ENCODE measurements at regions not wholly inside any gene's neighbourhood (a gene's known extent, or its start where the extent isn't known, plus 50 kb on each side); places are given as distances from the start of the nearest gene placed in this dataset.

- TF ChIP-seq EZH2phosphoT487 (IDR thresholded peaks at IDR 0.05; ENCODE audit: insufficient read depth, low read depth) = no peak
- no peak for TF ChIP-seq EZH2 (IDR thresholded peaks at IDR 0.05; ENCODE audit: insufficient read depth, poor library complexity, severe bottlenecking)
Observed at GRCh38 chr5:167051402-167051768, 1240.1 kb upstream of the WWC1 start.
